Epithelial cell of esophagus (primary cell): ENCODE measurements at regions not wholly inside any gene's neighbourhood (a gene's known extent, or its start where the extent isn't known, plus 50 kb on each side); places are given as distances from the start of the nearest gene placed in this dataset.
A peak's percentile ranks its signal among the peaks of the same experiment; 100 is the strongest.

Experiments
- DNase-seq: peaks from one replicate; pipeline ENCODE4 v3.0.0; 2010; ENCODE audit warnings: low read depth
- H3K4me3 ChIP-seq: 2 replicates; pipeline ENCODE4 v1.5.1; 2011; ENCODE audit warnings: mild to moderate bottlenecking, low read length, control low read depth
- TF ChIP-seq, protein P1 (sequence below): IDR thresholded peaks from 2 replicates; pipeline ENCODE4 v1.5.1; 2011; ENCODE audit warnings: low read depth, mild to moderate bottlenecking, low read length, control low read depth, inconsistent platforms; ENCODE audit not compliant: insufficient read depth; ENCODE audit errors: missing control alignments

DNA sequence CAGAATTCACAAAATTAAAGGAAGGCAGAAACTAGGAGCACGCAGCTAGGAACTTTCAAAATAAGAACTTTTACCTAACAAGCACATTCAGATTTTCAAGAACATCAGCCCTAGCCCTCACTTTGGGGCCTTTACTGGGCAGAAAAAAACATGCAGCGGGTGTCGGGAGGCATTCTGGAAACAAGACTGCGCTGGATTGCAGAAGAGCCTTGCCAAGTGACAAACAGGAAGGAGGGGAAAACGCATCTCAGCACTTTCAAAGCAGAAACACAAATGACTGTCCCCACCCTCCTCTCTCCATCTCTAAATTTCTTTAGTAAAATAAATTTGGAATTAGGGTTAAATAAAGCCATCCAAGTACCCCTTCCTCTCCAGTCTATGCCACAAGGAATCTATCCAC is 74.6 kb upstream of the RREB1 start:
- TF ChIP-seq, protein P1, sequence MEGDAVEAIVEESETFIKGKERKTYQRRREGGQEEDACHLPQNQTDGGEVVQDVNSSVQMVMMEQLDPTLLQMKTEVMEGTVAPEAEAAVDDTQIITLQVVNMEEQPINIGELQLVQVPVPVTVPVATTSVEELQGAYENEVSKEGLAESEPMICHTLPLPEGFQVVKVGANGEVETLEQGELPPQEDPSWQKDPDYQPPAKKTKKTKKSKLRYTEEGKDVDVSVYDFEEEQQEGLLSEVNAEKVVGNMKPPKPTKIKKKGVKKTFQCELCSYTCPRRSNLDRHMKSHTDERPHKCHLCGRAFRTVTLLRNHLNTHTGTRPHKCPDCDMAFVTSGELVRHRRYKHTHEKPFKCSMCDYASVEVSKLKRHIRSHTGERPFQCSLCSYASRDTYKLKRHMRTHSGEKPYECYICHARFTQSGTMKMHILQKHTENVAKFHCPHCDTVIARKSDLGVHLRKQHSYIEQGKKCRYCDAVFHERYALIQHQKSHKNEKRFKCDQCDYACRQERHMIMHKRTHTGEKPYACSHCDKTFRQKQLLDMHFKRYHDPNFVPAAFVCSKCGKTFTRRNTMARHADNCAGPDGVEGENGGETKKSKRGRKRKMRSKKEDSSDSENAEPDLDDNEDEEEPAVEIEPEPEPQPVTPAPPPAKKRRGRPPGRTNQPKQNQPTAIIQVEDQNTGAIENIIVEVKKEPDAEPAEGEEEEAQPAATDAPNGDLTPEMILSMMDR: no peak
- H3K4me3 ChIP-seq: no peak overlapping the region
- DNase-seq: no peak

DNA sequence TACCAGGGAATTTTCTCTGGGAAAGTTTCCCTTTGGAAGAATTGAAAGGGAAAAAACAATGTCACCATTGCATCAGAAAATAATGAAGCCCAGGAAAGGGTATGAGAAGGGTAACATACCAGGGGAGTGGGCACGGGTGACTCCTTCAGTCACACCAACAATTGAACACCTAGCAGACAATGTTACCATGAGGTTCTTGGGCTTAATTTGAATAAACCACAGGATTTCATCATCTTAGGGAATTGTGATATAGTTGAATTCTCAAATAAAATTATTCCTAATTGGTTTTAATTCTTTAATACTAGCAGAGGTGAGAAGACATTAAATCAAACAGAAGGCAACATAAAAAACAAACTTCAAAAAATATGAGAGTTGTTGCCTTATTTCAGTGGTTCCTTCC is 73.7 kb upstream of the RREB1 start:
- H3K4me3 ChIP-seq: no peak overlapping the region
- TF ChIP-seq, protein P1: no peak
- DNase-seq: no peak

DNA sequence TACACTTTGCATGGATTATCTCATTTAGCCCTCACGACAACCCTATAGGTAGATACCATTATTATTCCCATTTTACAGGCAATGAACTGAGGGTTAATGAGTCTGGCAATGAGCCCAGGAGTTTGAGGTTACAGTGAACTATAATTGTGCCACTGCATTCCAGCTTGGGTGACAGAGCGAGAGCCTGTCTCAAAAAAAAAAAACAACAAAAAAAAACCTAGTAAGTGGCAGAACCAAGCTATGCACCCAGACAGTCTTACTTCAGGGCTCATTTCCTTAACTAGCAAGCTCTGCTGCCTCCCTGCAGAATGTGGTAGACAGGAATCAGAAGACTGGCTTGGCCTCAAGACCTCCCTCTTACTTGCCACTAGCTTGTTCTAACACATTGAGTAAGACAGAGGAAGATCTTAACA is 71.9 kb upstream of the RREB1 start:
- H3K4me3 ChIP-seq: no peak overlapping the region
- DNase-seq: no peak
- TF ChIP-seq, protein P1: no peak

DNA sequence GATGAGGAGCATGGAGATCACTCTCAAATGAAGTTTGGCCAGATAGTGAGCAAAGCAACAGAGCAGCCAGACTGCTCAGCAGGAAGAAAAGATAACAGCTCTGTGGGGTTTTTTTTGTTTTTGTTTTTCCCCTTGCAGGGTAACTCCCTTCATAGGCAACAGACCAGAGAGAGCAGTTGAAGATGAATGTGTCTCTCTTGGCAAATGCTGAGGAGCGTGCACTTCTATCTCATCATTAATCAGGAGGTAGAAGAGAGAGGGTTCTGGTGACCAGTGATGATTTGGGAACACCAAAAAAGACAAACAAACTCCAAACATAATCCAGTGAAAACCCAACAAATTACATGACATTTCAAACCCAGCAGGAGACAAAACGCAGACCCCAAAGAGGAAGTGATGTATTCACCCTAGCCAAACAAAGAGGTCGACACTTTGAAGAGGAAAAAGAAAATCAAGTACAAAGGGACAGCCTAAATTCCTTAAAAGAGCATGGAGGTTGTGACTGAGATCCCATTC is 66.2 kb upstream of the RREB1 start:
- DNase-seq: no peak
- H3K4me3 ChIP-seq: no peak overlapping the region
- TF ChIP-seq, protein P1: no peak

DNA sequence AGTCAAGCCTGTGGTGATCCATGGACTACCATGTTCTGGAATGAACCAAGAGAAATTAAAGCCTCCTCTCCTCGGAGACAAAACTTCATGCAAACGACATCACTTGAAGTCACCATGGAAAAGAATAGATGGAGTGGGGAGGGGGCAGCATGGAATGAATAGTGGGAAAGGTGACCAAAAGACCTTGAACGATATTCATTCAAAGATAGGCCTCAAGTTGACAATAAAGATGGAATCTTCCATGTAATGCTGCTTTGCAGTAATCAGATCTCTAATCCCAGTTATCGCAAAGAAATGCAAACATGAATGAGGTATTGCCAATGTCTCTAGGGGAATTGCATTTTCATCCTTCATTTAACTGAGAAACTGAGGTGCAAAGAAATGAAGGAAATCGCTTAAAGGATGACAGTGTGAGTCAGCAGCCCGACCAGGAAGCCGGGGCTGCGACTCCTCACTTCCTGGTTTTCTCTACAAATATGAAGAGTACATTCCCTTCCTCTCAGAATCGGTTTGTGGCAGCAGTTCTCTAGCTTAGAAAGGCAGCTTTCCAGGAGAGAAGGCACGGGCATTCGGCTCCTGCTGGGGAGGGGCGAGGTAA is 65.6 kb upstream of the RREB1 start:
- no peak overlapping the region for H3K4me3 ChIP-seq
- TF ChIP-seq, protein P1: no peak

DNA sequence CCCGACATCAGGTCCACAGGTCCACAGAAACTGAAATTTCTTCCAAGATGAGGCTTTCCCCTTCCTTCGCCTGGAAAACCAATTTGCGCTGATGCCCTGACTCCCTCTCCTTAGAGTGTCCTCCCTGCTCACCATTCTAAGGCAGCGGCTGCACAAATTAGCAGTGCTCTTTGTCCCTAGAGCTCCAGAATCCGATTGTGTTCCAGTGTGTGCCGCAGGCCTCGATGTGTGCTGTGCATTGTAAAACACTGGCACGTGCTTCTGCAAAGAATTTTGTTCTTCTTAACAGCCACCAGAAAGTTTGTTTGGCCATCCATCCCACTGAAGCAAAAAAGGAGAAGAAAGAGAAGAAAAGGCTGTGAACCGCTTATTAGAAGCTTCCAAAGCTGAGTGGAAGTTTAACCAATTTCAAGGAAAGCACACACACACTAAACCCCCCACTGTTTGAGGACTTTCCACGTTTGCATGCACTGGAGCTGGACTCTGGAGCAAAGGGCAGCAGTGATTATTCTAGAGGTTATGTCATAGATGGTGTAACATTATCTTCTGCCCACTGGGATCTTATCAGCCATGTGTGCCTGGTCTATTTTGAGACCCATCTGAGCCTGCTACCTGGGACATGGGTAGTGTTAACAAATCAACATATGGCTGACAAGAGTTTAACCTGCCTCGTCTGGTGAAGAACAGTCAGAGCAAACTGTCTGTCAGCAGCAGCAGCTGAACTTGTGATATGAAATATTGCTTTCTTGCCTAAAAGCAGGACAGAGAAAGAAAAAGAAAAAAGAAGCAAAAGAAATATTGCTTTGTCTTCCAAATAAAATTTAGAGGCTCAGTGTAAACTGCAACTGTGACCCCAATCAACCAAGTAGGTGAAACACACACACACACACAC is 64.9 kb upstream of the RREB1 start:
- TF ChIP-seq, protein P1: no peak
- no peak for DNase-seq
- no peak overlapping the region for H3K4me3 ChIP-seq

More for the DNA sequence above, 65.6 kb upstream of the RREB1 start:
- peak; percentile 36 for DNase-seq
